Upper lobe of right lung (tissue), 1 donor: ENCODE measurements at regions not wholly inside any gene's neighbourhood (a gene's known extent, or its start where the extent isn't known, plus 50 kb on each side); places are given as distances from the start of the nearest gene placed in this dataset.

Source experiments
- ATAC-seq: fragments of 200-7000 bp; cut with Tn5 transposase; one replicate; pipeline ENCODE4 v1.9.1; 2020; ENCODE audit warnings: mild to moderate bottlenecking, moderate library complexity
- DNase-seq: peaks from one replicate; pipeline ENCODE4 v3.0.0-alpha.2; 2020
- H3K27ac ChIP-seq: fragments of 200-600 bp; one replicate; pipeline ENCODE4 v1.8.0; 2022
- H3K27me3 ChIP-seq: fragments of 200-600 bp; one replicate; pipeline ENCODE4 v1.8.0; 2022; ENCODE audit warnings: mild to moderate bottlenecking
- H3K36me3 ChIP-seq: fragments of 200-600 bp; one replicate; pipeline ENCODE4 v1.8.0; 2022
- H3K4me1 ChIP-seq: fragments of 200-600 bp; one replicate; pipeline ENCODE4 v1.8.0; 2022
- H3K4me3 ChIP-seq: fragments of 200-600 bp; one replicate; pipeline ENCODE4 v1.8.0; 2022; ENCODE audit warnings: mild to moderate bottlenecking
- H3K9me3 ChIP-seq: fragments of 200-600 bp; one replicate; pipeline ENCODE4 v1.8.0; 2022
- intact Hi-C: fragments of 100-400 bp; cut with DNase I; formaldehyde crosslinking; loops from one replicate; pipeline ENCODE4 v1.11.0; 2022
- TF ChIP-seq, protein P1 (sequence below): fragments of 200-600 bp; IDR thresholded peaks from one replicate; pipeline ENCODE4 v1.8.0; 2022; ENCODE audit warnings: antibody characterized with exemption
- donor health status: DM: no; HTN: yes; CAD: no; lungs with severe emphysema.

- Histone ChIP-seq H3K9me3 (no peaks in the 10 kb centered on the region), H3K27ac (no peak overlapping the region), H3K36me3 (no peaks in the 10 kb centered on the region), H3K4me3 (no peak overlapping the region), H3K4me1 (peaks cover 21% of the 10 kb centered on the region), H3K27me3 (no peaks in the 10 kb centered on the region)
- intact Hi-C loops: no loop called here
- DNase-seq (no peak), ATAC-seq (no peak)
- TF ChIP-seq, protein P1, sequence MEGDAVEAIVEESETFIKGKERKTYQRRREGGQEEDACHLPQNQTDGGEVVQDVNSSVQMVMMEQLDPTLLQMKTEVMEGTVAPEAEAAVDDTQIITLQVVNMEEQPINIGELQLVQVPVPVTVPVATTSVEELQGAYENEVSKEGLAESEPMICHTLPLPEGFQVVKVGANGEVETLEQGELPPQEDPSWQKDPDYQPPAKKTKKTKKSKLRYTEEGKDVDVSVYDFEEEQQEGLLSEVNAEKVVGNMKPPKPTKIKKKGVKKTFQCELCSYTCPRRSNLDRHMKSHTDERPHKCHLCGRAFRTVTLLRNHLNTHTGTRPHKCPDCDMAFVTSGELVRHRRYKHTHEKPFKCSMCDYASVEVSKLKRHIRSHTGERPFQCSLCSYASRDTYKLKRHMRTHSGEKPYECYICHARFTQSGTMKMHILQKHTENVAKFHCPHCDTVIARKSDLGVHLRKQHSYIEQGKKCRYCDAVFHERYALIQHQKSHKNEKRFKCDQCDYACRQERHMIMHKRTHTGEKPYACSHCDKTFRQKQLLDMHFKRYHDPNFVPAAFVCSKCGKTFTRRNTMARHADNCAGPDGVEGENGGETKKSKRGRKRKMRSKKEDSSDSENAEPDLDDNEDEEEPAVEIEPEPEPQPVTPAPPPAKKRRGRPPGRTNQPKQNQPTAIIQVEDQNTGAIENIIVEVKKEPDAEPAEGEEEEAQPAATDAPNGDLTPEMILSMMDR: no peak
These were observed 181.1 kb upstream of the NAMPT start for GRCh38 chr7:106465704-106466468.

DNA sequence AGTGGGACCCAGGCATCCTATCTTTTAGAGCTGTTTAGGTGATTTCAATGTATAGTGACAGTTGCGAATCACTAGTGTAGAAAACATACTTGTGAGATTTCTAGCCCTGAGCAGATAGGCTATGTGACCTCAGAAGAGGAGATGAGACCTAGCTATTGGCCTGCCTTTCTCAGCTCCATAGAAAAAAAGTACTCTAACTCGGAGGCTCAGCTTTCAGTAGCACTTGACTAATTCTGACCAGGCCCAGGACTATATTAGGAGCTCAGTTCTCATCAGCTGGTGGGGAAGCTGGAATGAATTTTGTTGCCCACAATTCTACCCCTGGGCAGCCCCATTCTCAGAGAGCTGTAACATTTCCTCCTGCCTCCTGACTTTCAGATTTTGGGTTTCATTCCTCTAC, 179.9 kb upstream of the NAMPT start:
- Histone ChIP-seq H3K9me3 (no peaks in the 10 kb centered on the region), H3K36me3 (no peaks in the 10 kb centered on the region), H3K4me1 (peaks cover 21% of the 10 kb centered on the region), H3K27ac (no peak overlapping the region), H3K27me3 (no peaks in the 10 kb centered on the region), H3K4me3 (no peak overlapping the region)
- DNase-seq (no peak), ATAC-seq (no peak)
- intact Hi-C loops: loop anchor here (5.0 kb wide), 1 partner anchor 287 kb away; no protein-coding TSS in a partner anchor
- TF ChIP-seq, protein P1: no peak

- DNase-seq (no peak), ATAC-seq (peak; percentile 44)
- Histone ChIP-seq H3K9me3 (no peaks in the 10 kb centered on the region), H3K36me3 (no peaks in the 10 kb centered on the region), H3K4me3 (no peak overlapping the region), H3K27me3 (no peaks in the 10 kb centered on the region), H3K27ac (no peak overlapping the region), H3K4me1 (peaks cover 21% of the 10 kb centered on the region)
- TF ChIP-seq, protein P1: no peak
- intact Hi-C loops: loop anchor here (5.0 kb wide), 1 partner anchor 287 kb away; no protein-coding TSS in a partner anchor
These were observed 179.2 kb upstream of the NAMPT start for GRCh38 chr7:106463851-106464611.

DNA sequence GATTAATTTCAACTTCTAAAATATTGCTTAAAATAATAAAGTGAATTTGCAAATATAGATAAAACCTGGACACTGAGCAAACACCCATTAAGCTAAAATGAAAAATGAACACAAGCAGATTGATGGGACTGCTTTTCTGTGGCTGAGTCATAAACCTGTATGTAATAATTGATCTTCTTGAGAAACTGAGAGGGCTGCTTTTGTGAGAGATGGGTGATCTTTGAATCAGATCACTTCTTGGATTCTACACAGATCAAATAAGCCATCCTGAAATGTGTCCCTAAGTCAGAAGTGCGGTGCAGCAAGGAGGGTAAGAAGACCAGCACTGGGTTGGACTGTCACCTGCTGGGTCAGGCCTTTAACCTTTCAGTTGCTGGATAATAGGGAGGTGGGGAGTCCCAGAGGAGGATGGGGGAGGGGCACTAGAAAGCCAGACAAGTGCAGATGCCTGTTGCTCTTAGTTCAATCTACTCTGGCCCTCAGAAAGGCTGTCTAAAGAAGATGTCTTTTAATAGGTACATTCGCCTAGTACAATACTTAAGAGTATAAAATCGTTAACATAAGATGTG, 178.2 kb upstream of the NAMPT start:
- H3K4me1 ChIP-seq: peaks cover 21% of the 10 kb centered on the region
- intact Hi-C loops: loop anchor here (5.0 kb wide), 1 partner anchor 286 kb away; no protein-coding TSS in a partner anchor

DNA sequence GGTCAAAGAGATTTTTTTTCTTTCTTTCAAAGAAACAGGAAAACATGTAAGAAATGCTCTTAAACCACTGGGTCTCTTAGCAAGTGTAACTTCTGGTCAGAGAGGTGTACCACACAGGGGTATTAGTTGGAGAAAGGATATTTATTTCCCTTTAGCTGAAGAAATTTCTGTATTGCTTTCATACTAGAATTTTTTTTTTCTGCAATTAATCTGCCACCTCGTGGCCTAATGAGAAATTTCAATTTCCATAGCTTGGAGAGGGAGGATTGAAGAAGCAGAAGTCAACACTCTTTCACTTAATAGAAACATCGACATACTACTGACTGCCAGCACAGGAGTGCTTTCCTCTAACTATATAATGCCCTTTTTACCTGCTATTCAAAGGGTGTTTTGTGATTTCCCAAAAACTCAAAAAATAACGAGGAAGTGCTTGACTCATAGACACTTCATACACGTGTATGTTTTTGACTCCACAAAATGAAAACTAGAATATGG, 177.6 kb upstream of the NAMPT start:
- DNase-seq: no peak
- TF ChIP-seq, protein P1: peak; percentile 69
- intact Hi-C loops: loop anchor here (5.0 kb wide), 1 partner anchor 285 kb away; no protein-coding TSS in a partner anchor
- Histone ChIP-seq H3K4me1 (peaks cover 21% of the 10 kb centered on the region), H3K4me3 (no peak overlapping the region), H3K9me3 (no peaks in the 10 kb centered on the region), H3K27me3 (no peaks in the 10 kb centered on the region), H3K36me3 (no peaks in the 10 kb centered on the region), H3K27ac (no peak overlapping the region)
- peak; percentile 76 for ATAC-seq

More for the DNA sequence above, 178.2 kb upstream of the NAMPT start:
- Histone ChIP-seq H3K9me3 (no peaks in the 10 kb centered on the region), H3K27me3 (no peaks in the 10 kb centered on the region), H3K4me3 (no peak overlapping the region), H3K36me3 (no peaks in the 10 kb centered on the region), H3K27ac (no peak overlapping the region)
- ATAC-seq (no peak), DNase-seq (no peak)
- TF ChIP-seq, protein P1: no peak
